GM23338 (cell line): ENCODE measurements at regions not wholly inside any gene's neighbourhood (a gene's known extent, or its start where the extent isn't known, plus 50 kb on each side); places are given as distances from the start of the nearest gene placed in this dataset.
A peak's percentile ranks its signal among the peaks of the same experiment; 100 is the strongest.

Experiments
- ATAC-seq: fragments of 200-7000 bp; cut with Tn5 transposase; 3 replicates; pipeline ENCODE4 v1.9.1; 2020
- DNase-seq: peaks from one replicate; pipeline ENCODE4 v3.0.0-alpha.2; 2015; ENCODE audit warnings: low spot score
- H2AFZ ChIP-seq: fragments of 200-600 bp; sonication (generic); 2 replicates; pipeline ENCODE4 v1.8.0; 2016; ENCODE audit warnings: antibody characterized with exemption, mild to moderate bottlenecking, moderate library complexity
- H3F3A ChIP-seq: fragments of 200-600 bp; sonication (generic); replicated peaks from 2 replicates; pipeline ENCODE4 v1.8.0; 2017; ENCODE audit warnings: antibody characterized with exemption, mixed run types, low read depth
- H3K27ac ChIP-seq: fragments of 200-600 bp; sonication (generic); 2 replicates; pipeline ENCODE4 v1.6.1; 2016; ENCODE audit warnings: low read depth
- H3K27me3 ChIP-seq: fragments of 200-600 bp; sonication (generic); 2 replicates; pipeline ENCODE4 v1.8.0; 2016; ENCODE audit warnings: mild to moderate bottlenecking, mixed run types, moderate library complexity; ENCODE audit not compliant: insufficient read depth
- H3K36me3 ChIP-seq: fragments of 200-600 bp; sonication (generic); 2 replicates; pipeline ENCODE4 v1.8.0; 2016; ENCODE audit warnings: mild to moderate bottlenecking; ENCODE audit not compliant: insufficient read depth
- H3K4me1 ChIP-seq: fragments of 200-600 bp; sonication (generic); 2 replicates; pipeline ENCODE4 v1.8.0; 2016; ENCODE audit warnings: mild to moderate bottlenecking, moderate library complexity; ENCODE audit not compliant: insufficient read depth
- H3K4me2 ChIP-seq: fragments of 200-600 bp; sonication (generic); 2 replicates; pipeline ENCODE4 v1.7.1; 2017; ENCODE audit warnings: mixed run types
- H3K4me3 ChIP-seq: fragments of 200-600 bp; sonication (generic); 2 replicates; pipeline ENCODE4 v1.6.1; 2016; ENCODE audit warnings: mixed run types
- H3K79me2 ChIP-seq: fragments of 200-600 bp; sonication (generic); replicated peaks from 2 replicates; pipeline ENCODE4 v1.8.0; 2017; ENCODE audit warnings: mild to moderate bottlenecking; ENCODE audit not compliant: insufficient read depth
- H3K9me2 ChIP-seq: fragments of 200-600 bp; sonication (generic); 2 replicates; pipeline ENCODE4 v1.8.0; 2017; ENCODE audit not compliant: insufficient read depth
- H4K20me1 ChIP-seq: fragments of 200-600 bp; sonication (generic); replicated peaks from 2 replicates; pipeline ENCODE4 v1.8.0; 2017; ENCODE audit warnings: mild to moderate bottlenecking; ENCODE audit not compliant: insufficient read depth
- H3K27ac Mint-ChIP-seq: 2 replicates; pipeline ENCODE4 v1.8.0; 2020; ENCODE audit warnings: inconsistent platforms, mild to moderate bottlenecking, moderate library complexity, mixed read lengths
- H3K27me3 Mint-ChIP-seq: 3 replicates; pipeline ENCODE4 v1.8.0; 2022; ENCODE audit warnings: low read depth, mild to moderate bottlenecking, moderate library complexity, mixed read lengths, inconsistent platforms; ENCODE audit not compliant: insufficient read depth, poor library complexity
- H3K36me3 Mint-ChIP-seq: 3 replicates; pipeline ENCODE4 v1.8.0; 2021; ENCODE audit warnings: low read depth, mild to moderate bottlenecking, inconsistent platforms, moderate library complexity, mixed read lengths
- H3K4me1 Mint-ChIP-seq: 3 replicates; pipeline ENCODE4 v1.8.0; 2020; ENCODE audit warnings: mild to moderate bottlenecking, inconsistent platforms, mixed read lengths
- H3K4me3 Mint-ChIP-seq: 3 replicates; pipeline ENCODE4 v1.8.0; 2021; ENCODE audit warnings: moderate library complexity, mild to moderate bottlenecking, inconsistent platforms, mixed read lengths
- H3K9me3 Mint-ChIP-seq: 3 replicates; pipeline ENCODE4 v1.8.0; 2020; ENCODE audit warnings: moderate library complexity, mild to moderate bottlenecking, inconsistent platforms, mixed read lengths
- CREB1 ChIP-seq: fragments of 250-450 bp; sonication (Bioruptor Pico); IDR thresholded peaks from 2 replicates; pipeline ENCODE4 v1.5.0; 2020; ENCODE audit warnings: low read depth, mild to moderate bottlenecking, moderate library complexity
- CTCF ChIP-seq, 2 experiments: fragments of 200-600 bp in 1 of 2; sonication (generic) in 1 of 2; conservative IDR thresholded peaks; 2 replicates each; pipeline versions ENCODE4 v1.5.1 to v1.6.1; 2016 to 2017; ENCODE audit warnings: antibody characterized with exemption in 2 of 2, low read depth in 2 of 2, mild to moderate bottlenecking in 2 of 2, moderate library complexity in 1 of 2
- ETS1 ChIP-seq: IDR thresholded peaks from 2 replicates; pipeline ENCODE4 v1.6.1; 2016; ENCODE audit warnings: antibody characterized with exemption
- EZH2 ChIP-seq: fragments of 200-600 bp; sonication (generic); IDR thresholded peaks from one replicate; pipeline ENCODE4 v1.8.0; 2017; ENCODE audit warnings: antibody characterized with exemption, mild to moderate bottlenecking, low read depth; ENCODE audit not compliant: unreplicated experiment
- NANOG ChIP-seq: IDR thresholded peaks from 2 replicates; pipeline ENCODE4 v1.6.1; 2016; ENCODE audit warnings: antibody characterized with exemption, borderline replicate concordance
- POLR2AphosphoS5 ChIP-seq: IDR thresholded peaks from 2 replicates; pipeline ENCODE4 v1.6.1; 2016; ENCODE audit warnings: antibody characterized with exemption, low read depth
- REST ChIP-seq: IDR thresholded peaks from one replicate; pipeline ENCODE4 v1.6.1; 2018; ENCODE audit warnings: antibody characterized with exemption; ENCODE audit not compliant: unreplicated experiment
- STAT1 ChIP-seq: IDR thresholded peaks from one replicate; pipeline ENCODE4 v1.6.1; 2016; ENCODE audit warnings: antibody characterized with exemption; ENCODE audit not compliant: unreplicated experiment
- ZNF331 ChIP-seq: fragments of 250-450 bp; sonication (Bioruptor Pico); IDR thresholded peaks from 2 replicates; pipeline ENCODE4 v1.5.0; 2020; ENCODE audit warnings: low read depth, mild to moderate bottlenecking, moderate library complexity
- ZNF462 ChIP-seq: fragments of 250-450 bp; sonication (Bioruptor Pico); IDR thresholded peaks from 2 replicates; pipeline ENCODE4 v1.5.0; 2020; ENCODE audit warnings: mild to moderate bottlenecking, moderate library complexity

GRCh38 chr12:97267166-97267565 lies 195.4 kb upstream of the RMST start (continued):
- no peak for TF ChIP-seq REST
- no peak for TF ChIP-seq ETS1
- no peak for TF ChIP-seq EZH2
- TF ChIP-seq ZNF331 (CRISPR knock-in tag): no peak
- TF ChIP-seq POLR2AphosphoS5: no peak
- no peak for TF ChIP-seq CREB1 (CRISPR knock-in tag)
- no peak for TF ChIP-seq CTCF (conservative IDR thresholded peaks at IDR 0.05; ENCODE audit: low read depth in 2 of 2)
- TF ChIP-seq NANOG: no peak

GRCh38 chr12:97267594-97268202 lies 194.9 kb upstream of the RMST start:
- no peaks in the 10 kb centered on the region for H3F3A ChIP-seq
- no peaks in the 10 kb centered on the region for H3K36me3 ChIP-seq
- H3K4me3 Mint-ChIP-seq: no peak overlapping the region
- H3K9me3 Mint-ChIP-seq: peaks cover 17% of the 10 kb centered on the region
- no peak overlapping the region for H3K4me3 ChIP-seq
- TF ChIP-seq ZNF462 (CRISPR knock-in tag) (0 out of 2 replicates have a peak, but pooled peaks have one; percentile 42), STAT1 (no peak)
- no peak overlapping the region for H3K27ac ChIP-seq
- H4K20me1 ChIP-seq: no peaks in the 10 kb centered on the region
- no peaks in the 10 kb centered on the region for H3K27me3 Mint-ChIP-seq
- no peaks in the 10 kb centered on the region; the same call in 1 of the 2 replicates for H3K4me1 ChIP-seq
- no peaks in the 10 kb centered on the region for H3K27me3 ChIP-seq
- H2AFZ ChIP-seq: no peak overlapping the region
- ATAC-seq: peak; percentile 64
- DNase-seq: peak; percentile 60
- H3K36me3 Mint-ChIP-seq: peaks cover 12% of the 10 kb centered on the region
- H3K4me2 ChIP-seq: no peak overlapping the region
- peaks cover 5% of the 10 kb centered on the region for H3K4me1 Mint-ChIP-seq
- no peaks in the 10 kb centered on the region for H3K79me2 ChIP-seq
- no peaks in the 10 kb centered on the region for H3K9me2 ChIP-seq
- peak overlapping the region; percentile 37; the same call in 1 of the 2 replicates for H3K27ac Mint-ChIP-seq
